B cell (primary cell): ENCODE measurements at regions not wholly inside any gene's neighbourhood (a gene's known extent, or its start where the extent isn't known, plus 50 kb on each side); places are given as distances from the start of the nearest gene placed in this dataset.

Experiments
- ATAC-seq: fragments of 200-7000 bp; cut with Tn5 transposase; one replicate; pipeline ENCODE4 v1.10.0; 2021; ENCODE audit warnings: low read depth, mild to moderate bottlenecking, moderate number of reproducible peaks, moderate library complexity
- CTCF ChIA-PET: fragments of 350-600 bp; sonication (Branson Sonifier 250); formaldehyde crosslinking; loops from one replicate; lab custom pipeline; 2021; ENCODE audit warnings: antibody characterized with exemption, inconsistent platforms; lab: Charles Lee
- POLR2A ChIA-PET: fragments of 350-600 bp; sonication (Branson Sonifier 250); formaldehyde crosslinking; loops from one replicate; lab custom pipeline; 2021; ENCODE audit warnings: antibody characterized with exemption; lab: Charles Lee
- DNase-seq: peaks from one replicate; pipeline ENCODE4 v3.0.0; 2013
- H2AFZ ChIP-seq: 2 replicates; pipeline ENCODE4 v1.6.1; 2012; ENCODE audit warnings: mild to moderate bottlenecking, low read depth, low read length; ENCODE audit not compliant: insufficient read depth, poor library complexity, severe bottlenecking
- H3K27ac ChIP-seq, 2 donors: 1 replicate in 1 of 2; 2 replicates in 1 of 2; pipeline ENCODE4 v1.5.1; 2012 to 2013; ENCODE audit warnings: low read length in 2 of 2, mild to moderate bottlenecking in 2 of 2, moderate library complexity in 1 of 2
- H3K27me3 ChIP-seq, 4 experiments: fragments of 200-600 bp in 1 of 4; sonication (generic) in 1 of 4; replicated peaks in 1 of 4; 1 replicate in 2 of 4; 2 replicates in 2 of 4; pipeline versions ENCODE4 v1.6.1 to v1.7.0; 2013 to 2016; ENCODE audit warnings: low read length in 3 of 4, mild to moderate bottlenecking in 2 of 4, mixed read lengths in 1 of 4, moderate library complexity in 1 of 4; ENCODE audit not compliant: insufficient read depth in 4 of 4, control insufficient read depth in 3 of 4; ENCODE audit errors: control extremely low read depth in 1 of 4
- H3K36me3 ChIP-seq, 2 experiments: replicated peaks in 1 of 2; 1 replicate in 1 of 2; 2 replicates in 1 of 2; pipeline versions ENCODE4 v1.6.1 to v1.7.1; 2013; ENCODE audit warnings: low read length in 1 of 2; ENCODE audit not compliant: insufficient read depth in 2 of 2, control insufficient read depth in 1 of 2; ENCODE audit errors: control extremely low read depth in 1 of 2, extremely low read depth in 1 of 2
- H3K4me1 ChIP-seq, 2 donors: fragments of 200-600 bp in 1 of 2; sonication (generic) in 1 of 2; 1 replicate in 1 of 2; 2 replicates in 1 of 2; pipeline versions ENCODE4 v1.5.1 to v1.6.1; 2013 to 2017; ENCODE audit warnings: low read length in 2 of 2; ENCODE audit not compliant: control insufficient read depth in 2 of 2, insufficient read depth in 2 of 2
- H3K4me2 ChIP-seq: replicated peaks from 2 replicates; pipeline ENCODE3; 2012; ENCODE audit warnings: mild to moderate bottlenecking, low read depth, low read length; ENCODE audit not compliant: poor library complexity, severe bottlenecking
- H3K4me3 ChIP-seq, 5 experiments: fragments of 200-600 bp in 1 of 5; sonication (generic) in 1 of 5; 1 replicate in 3 of 5; 2 replicates in 2 of 5; pipeline versions ENCODE4 v1.5.1 to v1.7.0; 2011 to 2016; ENCODE audit warnings: low read length in 4 of 5, mild to moderate bottlenecking in 4 of 5, low read depth in 2 of 5, control low read depth in 1 of 5, moderate library complexity in 1 of 5; ENCODE audit not compliant: insufficient read depth in 1 of 5; ENCODE audit errors: control extremely low read depth in 1 of 5, extremely low read depth in 1 of 5
- H3K79me2 ChIP-seq: fragments of 200-600 bp; sonication (generic); one replicate; pipeline ENCODE4 v1.6.0; 2016; ENCODE audit warnings: low read length; ENCODE audit not compliant: control insufficient read depth, insufficient read depth
- H3K9ac ChIP-seq: fragments of 200-600 bp; sonication (generic); 2 replicates; pipeline ENCODE4 v1.6.1; 2017; ENCODE audit warnings: mild to moderate bottlenecking, low read length, moderate library complexity
- H3K9me3 ChIP-seq, 3 donors: one replicate each; pipeline versions ENCODE4 v1.6.1 to v1.7.1; 2013; ENCODE audit warnings: low read length in 2 of 3; ENCODE audit not compliant: control insufficient read depth in 2 of 3, insufficient read depth in 1 of 3; ENCODE audit errors: control extremely low read depth in 1 of 3
- H4K20me1 ChIP-seq: 2 replicates; pipeline ENCODE4 v1.6.0; 2012; ENCODE audit warnings: mild to moderate bottlenecking, low read length; ENCODE audit not compliant: insufficient read depth, control insufficient read depth, poor library complexity, severe bottlenecking
- H3K27ac Mint-ChIP-seq: one replicate; pipeline ENCODE4 v1.8.0; 2021; ENCODE audit warnings: mixed read lengths
- H3K27me3 Mint-ChIP-seq: one replicate; pipeline ENCODE4 v1.8.0; 2021; ENCODE audit warnings: mixed read lengths
- H3K4me1 Mint-ChIP-seq: one replicate; pipeline ENCODE4 v1.8.0; 2021; ENCODE audit warnings: mixed read lengths
- H3K4me3 Mint-ChIP-seq: one replicate; pipeline ENCODE4 v1.8.0; 2021; ENCODE audit warnings: mixed read lengths
- H3K9me3 Mint-ChIP-seq: one replicate; pipeline ENCODE4 v1.8.0; 2022; ENCODE audit warnings: mixed read lengths; ENCODE audit not compliant: insufficient read depth
- EZH2 ChIP-seq: IDR thresholded peaks from 2 replicates; pipeline ENCODE4 v1.6.1; 2012; ENCODE audit warnings: borderline replicate concordance, low read depth, mild to moderate bottlenecking, moderate library complexity, low read length; ENCODE audit not compliant: insufficient read depth, poor library complexity, severe bottlenecking
- WGBS: methylation state at CpG from one replicate; pipeline ENCODE4 v1.1.5; 2013; ENCODE audit warnings: missing lambda C conversion rate; ENCODE audit not compliant: insufficient coverage; 5-methylcytosine and 5-hydroxymethylcytosine counted together
- intact Hi-C: fragments of 100-400 bp; cut with micrococcal nuclease; formaldehyde crosslinking; loops from one replicate; pipeline ENCODE4 v1.10.0; 2022
- TF ChIP-seq, protein P1 (sequence below): fragments of 200-600 bp; IDR thresholded peaks from one replicate; pipeline ENCODE4 v1.8.0; 2022; ENCODE audit warnings: antibody characterized with exemption, mild to moderate bottlenecking

DNA sequence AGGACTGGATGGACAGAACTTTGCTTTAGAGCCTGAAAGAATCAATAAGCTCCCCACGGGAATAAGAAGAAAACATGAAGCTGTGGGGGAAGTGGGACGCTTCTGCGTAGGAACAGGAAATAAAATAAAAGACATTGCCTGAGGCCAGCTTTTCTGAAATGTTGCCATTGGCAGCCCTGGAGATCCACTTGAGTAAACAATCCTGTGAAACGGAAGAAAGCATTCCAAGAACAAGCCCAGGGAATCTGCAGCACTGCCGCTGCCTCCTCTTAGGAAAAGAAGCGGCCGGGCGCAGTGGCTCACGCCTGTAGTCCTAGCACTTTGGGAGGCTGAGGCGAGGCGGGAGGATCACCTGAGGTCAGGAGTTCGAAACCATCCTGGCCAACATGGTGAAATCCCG is 182.3 kb upstream of the RALGAPA2 start:
- CTCF ChIA-PET, result no interaction called here
- H3K27me3 ChIP-seq, result no peaks in the 10 kb centered on the region
- H3K27me3 Mint-ChIP-seq, result peaks cover 7% of the 10 kb centered on the region

DNA sequence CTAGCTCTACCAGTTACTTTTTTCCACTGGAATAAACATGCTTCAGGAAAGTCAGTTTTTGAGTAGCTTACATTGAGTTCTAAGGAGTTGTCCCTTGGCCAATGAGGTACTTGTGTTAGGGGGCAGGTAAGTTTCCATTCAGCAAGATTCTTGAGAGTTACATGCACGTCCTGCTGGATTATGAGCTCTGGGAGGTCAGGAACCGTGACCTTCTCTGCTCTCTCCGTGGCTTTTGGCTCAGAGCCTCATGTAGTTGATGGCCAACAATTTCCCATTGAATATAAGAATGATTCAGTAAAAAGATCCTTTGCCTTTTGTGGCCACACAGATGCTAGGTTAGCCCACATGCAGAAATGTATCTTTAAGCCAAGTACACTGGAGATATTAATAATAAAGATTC is 181.8 kb upstream of the RALGAPA2 start:
- CTCF ChIA-PET, result no interaction called here
- Histone ChIP-seq H3K4me2 (no peak overlapping the region), H3K27me3 (no peaks in the 10 kb centered on the region), H3K9me3 (no peaks in the 10 kb centered on the region), H3K4me1 (no peaks in the 10 kb centered on the region), H4K20me1 (no peaks in the 10 kb centered on the region), H2AFZ (no peak overlapping the region), H3K79me2 (no peaks in the 10 kb centered on the region), H3K36me3 (no peaks in the 10 kb centered on the region), H3K4me3 (no peak overlapping the region), H3K27ac (no peak overlapping the region), H3K9ac (no peak overlapping the region)
- TF ChIP-seq, protein P1, sequence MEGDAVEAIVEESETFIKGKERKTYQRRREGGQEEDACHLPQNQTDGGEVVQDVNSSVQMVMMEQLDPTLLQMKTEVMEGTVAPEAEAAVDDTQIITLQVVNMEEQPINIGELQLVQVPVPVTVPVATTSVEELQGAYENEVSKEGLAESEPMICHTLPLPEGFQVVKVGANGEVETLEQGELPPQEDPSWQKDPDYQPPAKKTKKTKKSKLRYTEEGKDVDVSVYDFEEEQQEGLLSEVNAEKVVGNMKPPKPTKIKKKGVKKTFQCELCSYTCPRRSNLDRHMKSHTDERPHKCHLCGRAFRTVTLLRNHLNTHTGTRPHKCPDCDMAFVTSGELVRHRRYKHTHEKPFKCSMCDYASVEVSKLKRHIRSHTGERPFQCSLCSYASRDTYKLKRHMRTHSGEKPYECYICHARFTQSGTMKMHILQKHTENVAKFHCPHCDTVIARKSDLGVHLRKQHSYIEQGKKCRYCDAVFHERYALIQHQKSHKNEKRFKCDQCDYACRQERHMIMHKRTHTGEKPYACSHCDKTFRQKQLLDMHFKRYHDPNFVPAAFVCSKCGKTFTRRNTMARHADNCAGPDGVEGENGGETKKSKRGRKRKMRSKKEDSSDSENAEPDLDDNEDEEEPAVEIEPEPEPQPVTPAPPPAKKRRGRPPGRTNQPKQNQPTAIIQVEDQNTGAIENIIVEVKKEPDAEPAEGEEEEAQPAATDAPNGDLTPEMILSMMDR, result no peak
- no peak for TF ChIP-seq EZH2
- no peaks in the 10 kb centered on the region for H3K4me1 Mint-ChIP-seq
- no peak overlapping the region for H3K4me3 Mint-ChIP-seq
- DNase-seq (no peak), ATAC-seq (no peak)
- peaks cover 7% of the 10 kb centered on the region for H3K27me3 Mint-ChIP-seq
- H3K27ac Mint-ChIP-seq, result no peak overlapping the region
- WGBS, result 67% methylated on average over 2 of the region's 3 CpGs
- H3K9me3 Mint-ChIP-seq, result no peaks in the 10 kb centered on the region
- intact Hi-C loops, result no loop called here
- POLR2A ChIA-PET, result no interaction called here

More for the DNA sequence above, 182.3 kb upstream of the RALGAPA2 start:
- no peak for TF ChIP-seq EZH2
- TF ChIP-seq, protein P1, result no peak
- no peak overlapping the region for H3K9ac ChIP-seq
- Mint-ChIP-seq H3K4me1 (no peaks in the 10 kb centered on the region), H3K27ac (no peak overlapping the region), H3K4me3 (no peak overlapping the region), H3K9me3 (no peaks in the 10 kb centered on the region)
- H3K27ac ChIP-seq, result no peak overlapping the region
- no peaks in the 10 kb centered on the region for H3K9me3 ChIP-seq
- no peak overlapping the region for H3K4me3 ChIP-seq
- no peaks in the 10 kb centered on the region for H3K79me2 ChIP-seq
- H3K4me1 ChIP-seq, result no peaks in the 10 kb centered on the region
- no peak overlapping the region for H2AFZ ChIP-seq
- H4K20me1 ChIP-seq, result no peaks in the 10 kb centered on the region
- H3K4me2 ChIP-seq, result no peak overlapping the region
- DNase-seq (no peak), ATAC-seq (no peak)
- intact Hi-C loops, result no loop called here
- 62% methylated on average over 6 of the region's 13 CpGs for WGBS
- H3K36me3 ChIP-seq, result no peaks in the 10 kb centered on the region
- POLR2A ChIA-PET, result no interaction called here
